ENCODE measurements at regions not wholly inside any gene's neighbourhood (a gene's known extent, or its start where the extent isn't known, plus 50 kb on each side); places are given as distances from the start of the nearest gene placed in this dataset.

DNA sequence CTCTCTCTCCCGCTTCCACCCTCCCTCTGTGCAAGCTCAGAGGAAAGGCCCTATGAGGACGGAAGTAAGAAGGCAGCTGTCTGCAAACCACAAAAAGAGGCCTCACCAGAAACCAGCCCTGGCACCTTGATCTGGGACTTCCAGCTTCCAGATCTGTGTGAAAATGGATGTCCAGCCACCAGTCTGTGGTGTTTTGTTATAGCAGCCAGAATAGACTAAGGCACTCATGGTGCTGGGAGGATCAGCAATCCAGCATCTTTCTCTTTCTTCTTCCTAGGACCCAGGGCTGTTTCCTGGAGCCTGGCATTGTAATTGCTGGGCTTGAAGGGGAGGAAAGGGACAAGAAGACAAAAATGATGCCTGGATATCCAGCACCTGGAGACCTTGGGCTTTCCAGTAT lies 122.5 kb downstream of the SOCS6 start:
- TF ChIP-seq, protein P1, sequence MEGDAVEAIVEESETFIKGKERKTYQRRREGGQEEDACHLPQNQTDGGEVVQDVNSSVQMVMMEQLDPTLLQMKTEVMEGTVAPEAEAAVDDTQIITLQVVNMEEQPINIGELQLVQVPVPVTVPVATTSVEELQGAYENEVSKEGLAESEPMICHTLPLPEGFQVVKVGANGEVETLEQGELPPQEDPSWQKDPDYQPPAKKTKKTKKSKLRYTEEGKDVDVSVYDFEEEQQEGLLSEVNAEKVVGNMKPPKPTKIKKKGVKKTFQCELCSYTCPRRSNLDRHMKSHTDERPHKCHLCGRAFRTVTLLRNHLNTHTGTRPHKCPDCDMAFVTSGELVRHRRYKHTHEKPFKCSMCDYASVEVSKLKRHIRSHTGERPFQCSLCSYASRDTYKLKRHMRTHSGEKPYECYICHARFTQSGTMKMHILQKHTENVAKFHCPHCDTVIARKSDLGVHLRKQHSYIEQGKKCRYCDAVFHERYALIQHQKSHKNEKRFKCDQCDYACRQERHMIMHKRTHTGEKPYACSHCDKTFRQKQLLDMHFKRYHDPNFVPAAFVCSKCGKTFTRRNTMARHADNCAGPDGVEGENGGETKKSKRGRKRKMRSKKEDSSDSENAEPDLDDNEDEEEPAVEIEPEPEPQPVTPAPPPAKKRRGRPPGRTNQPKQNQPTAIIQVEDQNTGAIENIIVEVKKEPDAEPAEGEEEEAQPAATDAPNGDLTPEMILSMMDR (IDR thresholded peaks at IDR 0.05), result no peak
- TF ChIP-seq, protein P2, sequence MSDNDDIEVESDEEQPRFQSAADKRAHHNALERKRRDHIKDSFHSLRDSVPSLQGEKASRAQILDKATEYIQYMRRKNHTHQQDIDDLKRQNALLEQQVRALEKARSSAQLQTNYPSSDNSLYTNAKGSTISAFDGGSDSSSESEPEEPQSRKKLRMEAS (CRISPR knock-in tag; IDR thresholded peaks at IDR 0.05), result no peak
- TF ChIP-seq TP53 (CRISPR knock-in tag; IDR thresholded peaks at IDR 0.05) (no peak), NFYB (CRISPR knock-in tag; conservative IDR thresholded peaks at IDR 0.05; ENCODE audit: low read depth) (no peak), ZNF138 (CRISPR knock-in tag; conservative IDR thresholded peaks at IDR 0.05) (no peak), JUN (CRISPR knock-in tag; IDR thresholded peaks at IDR 0.05) (no peak), ELF4 (CRISPR knock-in tag; IDR thresholded peaks at IDR 0.05; ENCODE audit: low read depth) (no peak), CREB1 (CRISPR knock-in tag; IDR thresholded peaks at IDR 0.05) (no peak), NFE2L1 (CRISPR knock-in tag; IDR thresholded peaks at IDR 0.05) (no peak), ESRRA (CRISPR knock-in tag; IDR thresholded peaks at IDR 0.05; ENCODE audit: borderline replicate concordance) (no peak)
- TF ChIP-seq, protein P3, sequence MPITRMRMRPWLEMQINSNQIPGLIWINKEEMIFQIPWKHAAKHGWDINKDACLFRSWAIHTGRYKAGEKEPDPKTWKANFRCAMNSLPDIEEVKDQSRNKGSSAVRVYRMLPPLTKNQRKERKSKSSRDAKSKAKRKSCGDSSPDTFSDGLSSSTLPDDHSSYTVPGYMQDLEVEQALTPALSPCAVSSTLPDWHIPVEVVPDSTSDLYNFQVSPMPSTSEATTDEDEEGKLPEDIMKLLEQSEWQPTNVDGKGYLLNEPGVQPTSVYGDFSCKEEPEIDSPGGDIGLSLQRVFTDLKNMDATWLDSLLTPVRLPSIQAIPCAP (CRISPR knock-in tag; IDR thresholded peaks at IDR 0.05), result no peak
